GM18519 (cell line): ENCODE measurements at regions not wholly inside any gene's neighbourhood (a gene's known extent, or its start where the extent isn't known, plus 50 kb on each side); places are given as distances from the start of the nearest gene placed in this dataset.

ENCODE experiments used
- ATAC-seq: cut with Tn5 transposase; IDR thresholded peaks from one replicate; pipeline ENCODE4 v1.9.1; 2021; ENCODE audit warnings: mild to moderate bottlenecking, moderate library complexity; ENCODE audit not compliant: unreplicated experiment, low FRiP score

DNA sequence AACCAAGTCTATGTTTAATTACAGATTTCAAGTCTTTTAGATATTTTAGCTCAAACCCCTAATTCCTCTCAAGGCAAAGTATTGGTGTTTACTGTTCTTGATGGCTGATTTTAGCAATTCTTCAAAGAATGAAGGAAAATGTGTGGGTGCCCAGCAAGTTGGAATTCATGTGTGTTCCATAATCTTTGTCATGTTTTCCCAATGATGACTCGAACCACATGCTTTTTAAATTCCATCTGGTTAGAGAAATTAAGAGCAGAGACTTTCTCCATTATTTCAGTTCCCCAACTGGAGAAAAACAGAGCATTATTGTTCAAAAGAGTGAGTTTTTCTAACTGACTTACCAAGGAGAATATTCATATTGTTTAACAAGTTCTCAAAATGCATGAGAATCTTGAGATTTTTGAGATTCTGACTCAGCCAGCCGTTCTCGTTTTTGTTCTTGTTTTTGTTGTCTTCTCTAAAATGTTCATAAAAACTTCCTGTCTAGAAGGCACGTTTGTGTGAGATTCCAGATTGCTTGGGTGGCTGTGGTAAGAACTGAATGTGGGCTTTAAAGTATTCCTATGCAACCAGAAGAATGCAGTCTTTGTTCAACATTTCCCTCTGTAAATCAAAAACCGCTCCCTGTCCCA, 404.7 kb downstream of the IRS2 start:
- ATAC-seq, result no peak

DNA sequence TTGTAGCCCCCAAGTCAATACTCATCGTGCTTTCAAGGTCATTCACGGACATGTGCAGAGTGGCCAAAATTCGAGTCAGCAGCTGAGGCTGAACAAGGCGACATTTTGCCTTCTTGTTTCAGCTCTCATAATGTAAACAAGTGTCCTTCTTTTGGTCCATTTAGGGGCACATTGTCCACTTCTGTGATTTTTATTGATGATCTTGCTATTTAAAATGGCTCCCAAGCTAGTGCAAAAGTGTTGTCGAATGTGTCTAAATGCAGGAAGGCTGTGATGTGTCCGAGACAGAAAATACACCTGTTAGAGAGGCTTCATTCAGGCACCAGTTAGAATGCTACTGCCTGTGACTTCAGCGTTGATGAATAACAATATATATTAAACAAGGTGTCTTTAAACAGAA, 405.9 kb downstream of the IRS2 start:
- ATAC-seq, result no peak

DNA sequence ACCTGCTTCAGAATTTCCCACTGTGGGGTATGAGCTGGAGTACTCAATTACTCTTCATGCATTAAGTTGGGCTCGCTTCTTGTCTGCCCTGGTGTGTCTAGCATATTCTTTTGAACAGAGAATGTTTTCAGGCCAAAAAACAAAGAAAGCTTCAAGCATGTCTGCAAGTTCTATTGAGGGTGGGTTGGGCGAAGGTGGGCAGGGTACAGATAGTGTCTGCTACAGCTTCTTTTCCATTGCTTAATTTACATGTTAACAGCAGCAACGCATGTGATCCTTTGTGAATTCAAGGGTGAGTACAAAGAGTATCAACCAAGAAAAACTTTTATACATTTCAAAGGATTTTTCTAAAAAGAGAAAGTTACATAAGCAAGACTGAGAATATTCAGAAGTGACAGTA, 406.5 kb downstream of the IRS2 start:
- no peak for ATAC-seq

DNA sequence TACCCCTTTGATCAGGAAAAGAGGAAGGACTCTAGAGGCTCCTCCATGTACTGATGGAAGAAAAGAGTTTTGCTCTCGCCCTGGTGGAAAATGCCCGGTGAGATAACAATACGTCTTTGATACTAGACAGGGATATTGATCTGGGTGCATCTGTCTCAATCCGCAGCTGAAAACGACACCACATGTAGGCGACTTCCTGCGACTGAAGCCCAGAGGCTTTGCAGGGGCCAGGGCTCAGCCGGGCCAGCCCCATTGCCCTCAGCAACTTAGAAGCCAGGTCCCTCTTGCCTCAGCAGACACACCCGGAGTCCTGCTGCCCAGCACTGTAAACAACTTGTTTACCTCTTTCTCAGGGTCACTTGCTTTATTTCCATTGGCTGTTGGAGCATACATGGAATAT, 409.4 kb downstream of the IRS2 start:
- no peak for ATAC-seq

DNA sequence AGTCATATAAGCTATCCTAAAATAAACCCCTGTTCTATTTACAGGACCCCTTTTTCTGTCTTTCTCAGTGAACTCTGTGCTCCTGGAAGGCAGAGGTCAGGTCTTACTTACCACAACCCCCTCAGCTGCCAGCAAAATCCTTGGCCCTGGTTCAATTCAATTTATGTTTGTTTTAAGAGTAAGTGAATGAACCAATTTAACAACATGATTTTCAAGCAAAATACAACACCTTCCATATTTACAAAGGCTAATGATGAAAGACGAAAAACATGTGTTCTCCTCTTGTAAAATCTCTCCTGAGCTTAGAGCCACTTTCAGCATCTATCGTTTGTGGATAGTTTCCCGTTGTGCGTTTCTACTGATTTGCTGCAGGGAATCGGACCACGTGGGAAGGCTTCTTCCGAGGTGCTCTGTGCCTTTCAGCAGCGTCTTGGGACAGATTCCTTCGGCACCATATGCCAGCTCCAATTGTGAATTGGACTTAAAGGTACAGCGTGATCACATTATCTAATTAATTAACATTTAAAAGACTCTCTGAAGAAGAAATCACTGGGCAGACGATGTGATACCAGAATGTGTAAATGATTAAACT, 411.7 kb downstream of the IRS2 start:
- ATAC-seq, result no peak

DNA sequence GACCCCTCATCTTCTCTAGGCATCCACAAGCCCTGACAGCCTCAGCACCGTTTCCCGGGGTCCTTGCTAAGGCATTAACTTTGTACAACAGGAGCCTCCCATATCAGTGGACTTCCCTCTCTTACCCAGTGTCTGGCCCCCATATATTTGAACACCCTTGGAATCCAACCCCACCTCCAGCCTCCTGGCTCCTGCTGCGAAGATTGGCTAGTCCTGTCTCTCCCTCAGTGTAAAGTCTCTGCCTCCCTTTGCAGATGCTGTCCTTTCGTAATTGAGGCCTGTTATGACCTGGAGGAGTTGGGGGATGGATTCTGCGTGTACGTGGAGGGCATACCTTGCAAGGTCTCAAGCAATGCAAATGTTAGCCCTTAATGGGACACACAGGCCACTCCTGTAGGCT, 413.7 kb downstream of the IRS2 start:
- ATAC-seq, result no peak

DNA sequence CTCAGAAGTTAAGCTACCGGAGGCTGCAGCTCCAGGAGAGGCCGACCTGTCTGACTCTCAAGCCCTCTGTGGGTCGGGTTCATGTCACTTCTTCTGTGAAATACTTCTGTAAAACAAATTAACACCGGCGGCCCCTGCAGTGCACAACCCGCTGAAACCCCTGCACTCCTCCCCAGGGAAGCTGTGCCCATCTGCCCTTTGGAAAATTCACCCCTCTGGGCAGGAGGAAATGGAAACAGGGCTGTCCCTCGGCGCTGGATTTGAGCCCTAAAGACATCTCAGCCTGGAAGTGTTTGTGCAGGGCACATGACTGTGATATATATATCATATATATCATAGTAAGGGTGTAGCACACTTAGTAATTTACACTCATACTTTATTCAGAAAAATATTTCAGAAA, 415.3 kb downstream of the IRS2 start:
- ATAC-seq, result no peak

DNA sequence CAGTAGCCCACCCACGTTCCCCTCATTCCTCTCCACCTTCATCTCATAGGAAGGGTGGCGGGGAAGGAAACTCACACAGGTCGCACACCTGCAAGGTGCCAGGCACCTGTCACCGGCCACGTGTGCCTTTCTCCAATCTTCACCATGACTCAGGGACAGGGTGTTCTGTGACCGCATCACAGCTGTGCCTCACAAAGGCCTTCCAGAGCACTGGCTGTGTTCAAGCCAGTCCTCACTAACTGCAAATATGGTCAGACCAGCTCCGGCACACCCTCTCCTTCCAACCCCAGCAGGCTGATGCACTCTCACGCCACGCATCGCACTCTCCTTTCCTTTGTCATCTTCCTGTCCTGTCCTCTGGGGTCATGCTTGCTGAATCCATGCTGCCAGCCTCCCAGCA, 415.9 kb downstream of the IRS2 start:
- ATAC-seq, result no peak

DNA sequence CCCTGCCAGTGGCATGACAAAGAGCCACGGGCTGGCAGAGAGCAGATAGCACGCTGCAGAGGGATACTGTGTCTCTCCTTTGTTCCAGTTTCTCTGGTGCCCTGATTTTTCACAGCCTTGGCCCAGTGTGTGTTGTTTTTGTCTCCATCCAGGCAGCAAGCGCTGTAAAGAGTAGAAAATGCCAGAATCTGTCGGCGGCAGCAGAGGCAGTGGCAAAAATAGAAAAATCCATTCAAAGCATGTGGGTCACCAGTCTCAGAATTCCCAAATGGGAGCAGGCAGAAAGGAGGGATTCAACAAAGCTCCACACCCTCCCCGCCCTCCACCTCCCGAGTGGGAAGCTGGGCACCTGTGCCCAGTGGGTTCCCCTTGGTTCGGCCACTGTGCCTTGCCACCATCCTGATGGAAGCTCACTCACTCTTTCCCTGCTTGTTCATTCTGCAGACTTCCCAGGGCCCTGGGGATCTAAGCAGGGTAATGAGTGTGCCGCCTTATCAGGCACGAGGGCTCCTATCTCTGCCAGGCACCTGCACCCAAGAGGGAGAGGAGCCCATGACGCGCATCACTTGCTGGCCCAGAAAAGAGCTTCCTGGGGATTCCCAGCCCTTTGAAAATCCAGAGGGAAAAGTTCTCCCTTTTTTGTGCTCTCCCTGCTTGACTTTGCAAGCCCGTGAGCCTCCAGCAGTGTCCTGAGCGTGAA, 416.9 kb downstream of the IRS2 start:
- no peak for ATAC-seq

DNA sequence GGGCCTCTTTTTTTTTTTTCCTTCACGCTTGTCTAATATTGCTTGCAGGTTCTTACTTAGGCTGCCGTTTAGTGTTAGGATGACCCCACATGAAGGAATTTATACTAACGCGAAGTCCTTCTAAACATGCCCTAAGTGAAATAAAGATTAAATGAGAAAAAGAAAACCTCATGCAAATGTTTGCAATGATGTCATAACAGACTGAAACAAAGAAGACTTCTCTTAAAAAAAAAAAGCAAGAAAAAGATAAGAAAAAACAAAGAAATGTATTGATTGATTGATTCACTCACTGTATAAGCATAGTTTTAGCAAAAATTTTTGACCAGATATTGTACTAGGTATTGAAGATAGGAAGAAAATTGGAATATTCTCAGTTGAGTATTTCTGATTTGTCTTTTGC, 418.2 kb downstream of the IRS2 start:
- ATAC-seq, result no peak

DNA sequence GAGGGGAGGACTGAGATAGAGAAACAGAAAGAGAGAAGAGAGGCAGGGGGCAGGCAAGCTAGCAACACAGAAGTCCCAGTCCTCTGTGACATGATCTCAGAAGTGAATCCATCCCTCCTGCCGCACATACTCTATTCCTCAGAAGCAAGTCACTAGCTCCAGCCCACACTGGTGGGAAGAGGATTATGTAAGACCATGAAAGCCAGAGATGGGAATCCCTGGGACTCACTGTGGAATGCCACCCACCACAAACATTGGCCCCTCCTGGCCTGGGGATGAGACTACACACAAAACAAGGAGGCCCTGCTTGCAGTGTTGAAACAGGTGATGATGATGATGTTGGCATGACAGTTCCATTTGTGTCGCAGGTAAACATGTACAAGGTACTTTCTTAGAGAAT, 419.9 kb downstream of the IRS2 start:
- no peak for ATAC-seq

DNA sequence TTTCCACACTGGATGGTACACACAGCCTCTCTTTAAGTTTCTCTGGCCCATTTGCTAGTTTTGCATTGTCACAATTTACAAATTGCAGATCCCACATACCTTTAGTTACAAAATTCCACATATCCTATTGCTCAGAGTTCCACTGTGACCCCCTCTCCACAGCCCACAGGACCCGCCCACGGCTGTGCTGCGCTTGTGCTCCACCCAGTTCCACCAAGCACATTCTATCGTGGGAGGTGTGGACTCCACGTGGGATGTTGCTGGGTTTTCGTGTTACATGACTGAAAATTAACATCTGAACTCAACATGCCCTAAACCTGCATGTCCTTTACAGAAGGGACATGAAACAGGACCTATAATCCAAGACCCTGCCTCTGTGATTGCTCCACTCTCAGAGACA, 423.0 kb downstream of the IRS2 start:
- no peak for ATAC-seq

DNA sequence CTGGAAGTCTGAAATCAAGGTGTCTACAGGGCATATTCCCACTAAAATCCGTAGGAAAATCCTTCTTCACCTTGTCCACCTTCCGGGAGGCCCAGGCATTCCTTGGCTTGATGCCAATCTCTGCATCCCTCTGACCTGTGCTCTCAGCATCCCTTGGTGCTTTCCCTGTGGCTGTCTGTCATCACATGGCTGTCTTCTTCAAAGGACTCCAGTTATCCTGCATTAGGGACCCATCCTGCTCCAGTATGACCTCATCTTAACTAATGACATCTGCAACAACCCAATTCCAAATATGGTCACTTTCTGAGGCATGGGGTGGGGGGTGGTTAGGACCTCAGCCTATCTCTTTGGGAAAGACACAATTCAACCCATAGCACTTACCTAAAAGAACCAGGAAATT, 423.8 kb downstream of the IRS2 start:
- no peak for ATAC-seq

DNA sequence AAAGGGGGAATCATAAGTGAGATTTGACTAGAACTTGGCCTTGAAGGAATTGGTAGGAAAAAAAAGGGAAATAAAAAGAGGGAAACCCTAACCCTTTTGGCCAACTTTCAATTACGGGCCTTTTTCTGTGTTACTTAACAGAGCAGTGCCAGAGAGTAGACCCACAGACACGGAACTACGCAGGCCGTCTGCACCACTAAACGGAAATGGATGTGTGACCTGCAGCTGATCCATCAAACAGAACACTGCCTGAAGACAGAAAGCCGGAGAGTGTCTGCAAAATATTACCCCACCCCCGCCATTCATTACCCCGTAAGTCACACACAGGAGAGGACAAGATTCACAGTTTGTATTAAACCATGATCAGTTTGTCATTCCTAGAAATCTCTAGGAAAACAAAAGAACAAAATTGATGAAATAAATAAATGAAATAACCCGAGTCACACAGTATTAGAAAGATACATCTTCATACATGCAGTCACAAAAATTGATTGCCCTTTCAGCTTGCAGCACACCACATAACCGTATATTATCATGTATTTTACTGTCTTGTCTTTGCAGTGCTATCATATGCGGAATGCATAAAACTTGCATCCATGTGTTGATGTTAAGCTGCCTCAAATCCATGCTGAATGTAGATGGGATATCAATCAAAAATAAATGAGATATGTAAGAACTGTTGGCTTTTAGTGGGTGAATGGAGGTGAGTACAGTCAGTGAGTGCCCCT, 424.7 kb downstream of the IRS2 start:
- no peak for ATAC-seq

DNA sequence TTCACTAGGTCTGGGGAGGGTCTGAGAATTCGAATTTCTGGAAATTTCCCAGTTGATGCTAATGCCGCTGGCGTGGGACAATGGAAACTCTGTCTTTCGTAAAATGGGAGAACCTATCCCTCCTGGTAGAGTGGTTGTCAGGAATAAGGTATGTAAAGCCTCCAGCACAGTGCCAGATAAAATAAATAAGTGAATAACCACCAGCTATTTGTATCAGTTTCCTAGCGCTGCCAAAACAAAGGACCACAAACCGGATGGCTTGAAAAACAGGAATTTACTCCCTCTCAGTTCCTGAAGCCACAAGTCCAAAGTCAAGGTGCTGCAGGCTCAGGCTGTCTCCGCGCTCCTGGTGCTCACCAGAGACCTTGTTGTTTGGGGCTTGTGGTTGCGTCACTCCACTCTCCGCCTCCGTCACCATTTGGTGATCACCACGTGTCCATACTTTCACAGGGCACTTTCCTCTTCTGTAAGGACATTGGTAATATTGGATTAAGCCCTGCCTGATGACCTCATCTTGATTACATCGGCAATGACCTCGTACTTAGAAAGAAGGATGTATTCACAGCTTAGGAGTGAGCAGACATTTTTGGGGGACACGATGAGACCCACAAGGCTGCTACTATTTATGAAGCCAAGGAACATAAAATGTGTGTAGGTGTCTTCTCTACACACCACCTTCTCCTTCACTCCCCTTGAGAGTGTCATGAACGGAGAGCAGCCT, 428.5 kb downstream of the IRS2 start:
- ATAC-seq, result no peak

DNA sequence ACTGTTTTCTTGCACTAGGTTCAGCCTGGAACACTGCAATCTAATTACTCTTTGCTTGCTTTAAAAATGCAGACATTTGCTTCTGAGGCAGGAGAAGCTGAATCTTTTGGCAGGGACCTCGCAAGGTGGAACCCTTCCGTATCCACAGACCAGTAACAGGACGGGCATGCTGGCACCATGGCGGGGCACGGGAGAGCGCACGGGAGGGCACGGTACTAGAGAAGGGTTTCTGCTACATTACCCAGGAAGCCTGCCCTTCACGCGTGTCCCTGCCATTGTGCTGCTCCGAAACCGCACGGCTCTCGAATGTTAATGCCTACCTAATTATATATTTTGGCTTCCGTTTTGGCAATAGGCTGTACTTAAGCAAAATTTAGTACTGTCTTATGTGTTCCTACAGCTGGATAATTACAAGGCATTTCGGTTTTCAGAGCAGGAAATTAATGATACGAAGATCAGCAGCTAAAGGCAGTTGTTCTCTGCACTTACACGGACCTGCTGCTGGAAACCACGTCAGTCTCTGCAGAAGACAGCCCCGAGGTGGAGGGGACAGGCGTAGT, 430.4 kb downstream of the IRS2 start:
- no peak for ATAC-seq

DNA sequence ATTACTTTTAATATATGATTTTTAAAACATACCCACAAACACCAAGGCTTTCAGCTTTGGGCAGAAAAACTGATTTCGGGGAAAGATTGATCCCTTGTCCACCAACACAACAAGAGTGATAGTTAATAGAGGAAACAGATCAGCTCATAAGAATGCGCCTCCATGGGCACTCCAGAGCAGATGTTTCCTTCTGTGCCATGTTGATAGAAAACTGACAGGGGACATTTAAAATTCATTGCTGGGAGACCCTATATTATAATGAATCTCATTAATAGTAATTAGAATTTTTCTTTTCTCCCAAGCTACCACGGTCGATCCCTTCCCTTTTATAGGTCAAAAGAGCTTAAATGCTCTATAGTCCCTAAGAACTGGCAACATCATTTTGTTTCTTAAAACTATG, 431.2 kb downstream of the IRS2 start:
- no peak for ATAC-seq

DNA sequence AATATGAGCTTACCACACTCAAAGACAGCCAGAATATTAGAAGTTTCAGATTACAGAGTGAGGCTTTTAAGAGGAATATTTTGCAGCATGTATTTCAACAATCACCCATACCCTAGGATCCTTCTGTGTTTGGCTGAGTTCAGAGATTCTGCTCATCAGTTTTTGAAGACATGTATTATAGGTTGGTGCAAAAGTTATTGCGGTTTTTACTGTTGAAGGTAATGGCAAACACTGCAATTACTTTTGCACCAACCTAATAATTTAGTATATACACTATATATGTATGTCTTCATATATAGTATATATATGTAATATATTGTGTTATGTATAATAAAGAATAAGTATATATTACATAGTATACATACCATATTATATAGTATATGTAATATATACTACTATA, 435.1 kb downstream of the IRS2 start:
- ATAC-seq, result no peak

DNA sequence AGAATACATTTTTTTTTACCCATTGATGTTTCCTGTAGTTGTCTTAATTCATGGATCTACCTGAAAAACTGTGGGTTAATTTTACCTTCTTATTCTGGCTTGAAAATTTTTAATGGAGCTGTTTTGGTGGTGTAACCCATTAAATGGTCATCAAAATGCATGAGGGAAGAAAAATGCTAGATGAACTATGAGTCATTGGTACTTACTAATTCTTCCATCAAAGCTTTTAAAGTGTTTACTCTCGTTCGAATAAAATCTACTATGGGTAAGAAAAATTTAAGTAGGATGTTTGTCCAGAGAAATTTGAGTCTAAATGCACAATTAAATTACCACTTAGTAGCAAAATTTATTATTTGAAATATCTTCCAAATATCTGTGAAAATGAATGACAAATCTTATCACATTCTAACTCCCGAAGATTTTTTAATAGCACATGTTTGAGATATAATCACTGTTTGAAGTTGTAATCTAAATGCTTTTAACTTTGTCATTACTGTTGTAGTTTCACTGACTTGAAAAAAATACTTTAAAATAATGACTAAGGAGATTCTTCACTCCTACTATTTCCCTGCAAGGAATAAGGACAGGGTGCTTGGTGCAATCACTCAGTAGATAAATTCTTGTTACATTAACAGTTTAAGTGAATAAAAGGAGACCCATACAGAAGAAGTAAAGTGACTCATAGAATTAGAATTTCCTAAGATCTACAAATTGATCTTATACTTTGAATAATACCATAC, 437.7 kb downstream of the IRS2 start:
- ATAC-seq, result no peak

DNA sequence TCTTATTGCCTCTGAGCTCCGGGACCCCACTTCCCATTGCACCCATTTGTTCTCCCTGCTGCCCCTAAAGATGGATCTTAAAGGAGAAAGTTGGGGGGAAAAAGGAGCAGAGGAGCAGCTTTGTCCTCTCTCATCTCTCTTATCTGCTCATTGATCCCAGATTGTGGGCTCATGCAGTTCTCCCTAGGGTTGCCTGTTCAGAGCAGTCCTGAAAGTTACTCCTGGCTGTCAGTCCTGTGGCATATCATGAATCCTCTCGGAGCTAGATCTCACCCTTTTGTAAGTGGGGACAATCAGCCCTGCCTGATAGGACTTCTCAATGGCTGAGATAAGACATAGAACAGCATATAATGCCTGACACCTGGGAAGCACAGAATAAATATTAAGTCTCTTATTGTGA, 440.3 kb downstream of the IRS2 start:
- no peak for ATAC-seq
